HEK293 (cell line): ENCODE measurements at regions not wholly inside any gene's neighbourhood (a gene's known extent, or its start where the extent isn't known, plus 50 kb on each side); places are given as distances from the start of the nearest gene placed in this dataset.

Experiments used
- CTCF ChIA-PET: fragments of 350-600 bp; formaldehyde crosslinking; extraction: SDS; loops from one replicate; lab custom pipeline; 2021; ENCODE audit warnings: antibody characterized with exemption; lab: Yijun Ruan, JAX
- POLR2A ChIA-PET: fragments of 300-600 bp; formaldehyde crosslinking; extraction: SDS; loops from one replicate; lab custom pipeline; 2020; ENCODE audit warnings: antibody characterized with exemption, inconsistent platforms; lab: Yijun Ruan, JAX
- H3K27ac ChIP-seq: fragments of 200-500 bp; sonication (Bioruptor generic); 2 replicates; pipeline ENCODE4 v1.5.1; 2014; ENCODE audit warnings: low read depth, low read length, control low read depth, inconsistent platforms; ENCODE audit errors: extremely low read depth
- H3K36me3 ChIP-seq, 2 experiments: fragments of 200-500 bp in 1 of 2; sonication (Bioruptor generic) in 1 of 2; 1 replicate in 1 of 2; 2 replicates in 1 of 2; pipeline ENCODE4 v1.5.1; 2014 to 2017; ENCODE audit warnings: inconsistent platforms in 2 of 2, low read length in 2 of 2; ENCODE audit not compliant: control insufficient read depth in 2 of 2, insufficient read depth in 1 of 2
- H3K4me1 ChIP-seq: fragments of 200-500 bp; sonication (Bioruptor generic); 2 replicates; pipeline ENCODE4 v1.5.1; 2014; ENCODE audit warnings: mild to moderate bottlenecking, low read length, inconsistent platforms; ENCODE audit not compliant: control insufficient read depth, insufficient read depth
- H3K4me3 ChIP-seq: 2 replicates; pipeline ENCODE4 v1.5.1; 2011; ENCODE audit warnings: low read depth, mild to moderate bottlenecking, control low read depth, low read length, moderate library complexity
- H3K9me3 ChIP-seq: fragments of 200-500 bp; sonication (Bioruptor generic); 2 replicates; pipeline ENCODE4 v1.5.1; 2014; ENCODE audit warnings: low read depth, low read length, inconsistent platforms; ENCODE audit not compliant: control insufficient read depth, insufficient read depth
- GFI1B ChIP-seq: fragments of 450-650 bp; formaldehyde crosslinking; IDR thresholded peaks from 2 replicates; pipeline ENCODE4 v1.5.1; 2016; ENCODE audit warnings: missing biosample characterization, missing genetic modification characterization
- ZFHX2 ChIP-seq: fragments of 450-650 bp; formaldehyde crosslinking; conservative IDR thresholded peaks from 2 replicates; pipeline ENCODE4 v1.5.1; 2016; ENCODE audit warnings: missing biosample characterization, missing genetic modification characterization
- ZNF133 ChIP-seq: fragments of 450-650 bp; formaldehyde crosslinking; IDR thresholded peaks from 2 replicates; pipeline ENCODE4 v1.5.1; 2016; ENCODE audit warnings: missing biosample characterization, missing genetic modification characterization
- ZNF184 ChIP-seq: fragments of 450-650 bp; IDR thresholded peaks from 2 replicates; pipeline ENCODE4 v1.5.1; 2018; ENCODE audit warnings: missing biosample characterization, mild to moderate bottlenecking, missing genetic modification characterization
- ZNF202 ChIP-seq: fragments of 450-650 bp; formaldehyde crosslinking; IDR thresholded peaks from 2 replicates; pipeline ENCODE4 v1.5.1; 2016; ENCODE audit warnings: missing biosample characterization, missing genetic modification characterization, borderline replicate concordance
- ZNF239 ChIP-seq: fragments of 450-650 bp; formaldehyde crosslinking; IDR thresholded peaks from 2 replicates; pipeline ENCODE4 v1.5.1; 2016; ENCODE audit warnings: missing biosample characterization, missing genetic modification characterization
- ZNF292 ChIP-seq: fragments of 450-650 bp; formaldehyde crosslinking; IDR thresholded peaks from 2 replicates; pipeline ENCODE4 v1.5.1; 2016; ENCODE audit warnings: low read depth, missing biosample characterization, missing genetic modification characterization, borderline replicate concordance
- ZNF404 ChIP-seq: fragments of 450-650 bp; formaldehyde crosslinking; IDR thresholded peaks from 2 replicates; pipeline ENCODE4 v1.5.1; 2017; ENCODE audit warnings: missing biosample characterization, missing genetic modification characterization
- ZNF48 ChIP-seq: fragments of 450-650 bp; formaldehyde crosslinking; IDR thresholded peaks from 2 replicates; pipeline ENCODE4 v1.5.1; 2016; ENCODE audit warnings: missing biosample characterization, missing genetic modification characterization
- ZNF514 ChIP-seq: fragments of 450-650 bp; formaldehyde crosslinking; IDR thresholded peaks from 2 replicates; pipeline ENCODE4 v1.5.1; 2016; ENCODE audit warnings: missing biosample characterization, missing genetic modification characterization
- ZNF560 ChIP-seq: fragments of 450-650 bp; formaldehyde crosslinking; IDR thresholded peaks from 2 replicates; pipeline ENCODE4 v1.5.1; 2017; ENCODE audit warnings: missing biosample characterization, missing genetic modification characterization, borderline replicate concordance
- ZNF707 ChIP-seq: fragments of 450-650 bp; formaldehyde crosslinking; IDR thresholded peaks from 2 replicates; pipeline ENCODE4 v1.5.1; 2016; ENCODE audit warnings: missing biosample characterization, missing genetic modification characterization
- ZNF777 ChIP-seq: fragments of 450-650 bp; formaldehyde crosslinking; IDR thresholded peaks from 2 replicates; pipeline ENCODE4 v1.5.1; 2017; ENCODE audit warnings: missing biosample characterization, missing genetic modification characterization, borderline replicate concordance
- TF ChIP-seq, protein P1 (sequence below): fragments of 450-650 bp; formaldehyde crosslinking; IDR thresholded peaks from 2 replicates; pipeline ENCODE4 v1.5.1; 2016; ENCODE audit warnings: missing biosample characterization, missing genetic modification characterization, borderline replicate concordance
- TF ChIP-seq, protein P2 (sequence below): fragments of 450-650 bp; formaldehyde crosslinking; IDR thresholded peaks from 2 replicates; pipeline ENCODE4 v1.5.1; 2016; ENCODE audit warnings: missing biosample characterization, missing genetic modification characterization, borderline replicate concordance
- TF ChIP-seq, protein P3 (sequence below): fragments of 450-650 bp; formaldehyde crosslinking; IDR thresholded peaks from 2 replicates; pipeline ENCODE4 v1.5.1; 2016; ENCODE audit warnings: missing biosample characterization, missing genetic modification characterization, low read depth
- TF ChIP-seq, protein P4 (sequence below): fragments of 450-650 bp; formaldehyde crosslinking; IDR thresholded peaks from 2 replicates; pipeline ENCODE4 v1.5.1; 2016; ENCODE audit warnings: missing biosample characterization, missing genetic modification characterization
- TF ChIP-seq, protein P5 (sequence below): fragments of 450-650 bp; formaldehyde crosslinking; IDR thresholded peaks from 2 replicates; pipeline ENCODE4 v1.5.1; 2016; ENCODE audit warnings: missing biosample characterization, missing genetic modification characterization
- TF ChIP-seq, protein P6 (sequence below): fragments of 450-650 bp; IDR thresholded peaks from 2 replicates; pipeline ENCODE4 v1.5.1; 2018; ENCODE audit warnings: missing biosample characterization, mild to moderate bottlenecking, missing genetic modification characterization

DNA sequence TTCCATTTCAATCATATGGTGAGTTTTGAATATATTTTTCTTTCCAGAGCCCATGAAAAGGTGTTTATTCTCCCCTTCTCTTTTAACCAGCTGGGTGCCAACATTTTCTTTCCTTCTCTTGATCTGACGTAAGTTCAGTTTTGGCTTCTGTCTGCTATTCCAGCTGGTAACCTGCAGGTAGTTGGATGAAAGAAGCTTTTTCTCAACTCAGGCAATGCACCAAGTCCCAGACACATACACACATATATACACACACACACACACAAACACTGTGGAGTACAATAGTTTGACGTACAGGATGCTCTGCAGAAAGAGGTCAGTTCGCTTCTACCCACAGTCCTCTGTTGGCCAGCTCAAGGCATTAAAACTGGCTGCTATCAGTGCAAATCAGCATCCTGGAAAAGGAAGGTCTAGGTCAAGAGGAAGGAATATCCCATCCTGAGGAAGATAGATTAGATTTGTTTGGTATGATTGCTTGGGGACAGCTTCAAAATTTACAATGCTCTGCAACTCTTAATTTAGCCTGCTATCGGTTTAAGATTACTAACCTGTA, 214.3 kb upstream of the SEMA6A start:
- no peak overlapping the region for H3K4me3 ChIP-seq
- H3K9me3 ChIP-seq = no peaks in the 10 kb centered on the region
- no peaks in the 10 kb centered on the region for H3K36me3 ChIP-seq
- TF ChIP-seq ZNF133 (tag by site-specific recombination) (no peak), ZNF707 (tag by site-specific recombination) (no peak), ZNF777 (tag by site-specific recombination) (no peak), ZNF404 (tag by site-specific recombination) (no peak), GFI1B (tag by site-specific recombination) (no peak), ZFHX2 (tag by site-specific recombination) (no peak), ZNF239 (tag by site-specific recombination) (no peak), ZNF514 (tag by site-specific recombination) (no peak), ZNF292 (tag by site-specific recombination) (no peak)
- TF ChIP-seq, protein P1, sequence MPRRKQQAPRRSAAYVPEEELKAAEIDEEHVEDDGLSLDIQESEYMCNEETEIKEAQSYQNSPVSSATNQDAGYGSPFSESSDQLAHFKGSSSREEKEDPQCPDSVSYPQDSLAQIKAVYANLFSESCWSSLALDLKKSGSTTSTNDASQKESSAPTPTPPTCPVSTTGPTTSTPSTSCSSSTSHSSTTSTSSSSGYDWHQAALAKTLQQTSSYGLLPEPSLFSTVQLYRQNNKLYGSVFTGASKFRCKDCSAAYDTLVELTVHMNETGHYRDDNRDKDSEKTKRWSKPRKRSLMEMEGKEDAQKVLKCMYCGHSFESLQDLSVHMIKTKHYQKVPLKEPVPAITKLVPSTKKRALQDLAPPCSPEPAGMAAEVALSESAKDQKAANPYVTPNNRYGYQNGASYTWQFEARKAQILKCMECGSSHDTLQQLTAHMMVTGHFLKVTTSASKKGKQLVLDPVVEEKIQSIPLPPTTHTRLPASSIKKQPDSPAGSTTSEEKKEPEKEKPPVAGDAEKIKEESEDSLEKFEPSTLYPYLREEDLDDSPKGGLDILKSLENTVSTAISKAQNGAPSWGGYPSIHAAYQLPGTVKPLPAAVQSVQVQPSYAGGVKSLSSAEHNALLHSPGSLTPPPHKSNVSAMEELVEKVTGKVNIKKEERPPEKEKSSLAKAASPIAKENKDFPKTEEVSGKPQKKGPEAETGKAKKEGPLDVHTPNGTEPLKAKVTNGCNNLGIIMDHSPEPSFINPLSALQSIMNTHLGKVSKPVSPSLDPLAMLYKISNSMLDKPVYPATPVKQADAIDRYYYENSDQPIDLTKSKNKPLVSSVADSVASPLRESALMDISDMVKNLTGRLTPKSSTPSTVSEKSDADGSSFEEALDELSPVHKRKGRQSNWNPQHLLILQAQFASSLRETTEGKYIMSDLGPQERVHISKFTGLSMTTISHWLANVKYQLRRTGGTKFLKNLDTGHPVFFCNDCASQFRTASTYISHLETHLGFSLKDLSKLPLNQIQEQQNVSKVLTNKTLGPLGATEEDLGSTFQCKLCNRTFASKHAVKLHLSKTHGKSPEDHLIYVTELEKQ (tag by site-specific recombination) = no peak
- TF ChIP-seq, protein P2, sequence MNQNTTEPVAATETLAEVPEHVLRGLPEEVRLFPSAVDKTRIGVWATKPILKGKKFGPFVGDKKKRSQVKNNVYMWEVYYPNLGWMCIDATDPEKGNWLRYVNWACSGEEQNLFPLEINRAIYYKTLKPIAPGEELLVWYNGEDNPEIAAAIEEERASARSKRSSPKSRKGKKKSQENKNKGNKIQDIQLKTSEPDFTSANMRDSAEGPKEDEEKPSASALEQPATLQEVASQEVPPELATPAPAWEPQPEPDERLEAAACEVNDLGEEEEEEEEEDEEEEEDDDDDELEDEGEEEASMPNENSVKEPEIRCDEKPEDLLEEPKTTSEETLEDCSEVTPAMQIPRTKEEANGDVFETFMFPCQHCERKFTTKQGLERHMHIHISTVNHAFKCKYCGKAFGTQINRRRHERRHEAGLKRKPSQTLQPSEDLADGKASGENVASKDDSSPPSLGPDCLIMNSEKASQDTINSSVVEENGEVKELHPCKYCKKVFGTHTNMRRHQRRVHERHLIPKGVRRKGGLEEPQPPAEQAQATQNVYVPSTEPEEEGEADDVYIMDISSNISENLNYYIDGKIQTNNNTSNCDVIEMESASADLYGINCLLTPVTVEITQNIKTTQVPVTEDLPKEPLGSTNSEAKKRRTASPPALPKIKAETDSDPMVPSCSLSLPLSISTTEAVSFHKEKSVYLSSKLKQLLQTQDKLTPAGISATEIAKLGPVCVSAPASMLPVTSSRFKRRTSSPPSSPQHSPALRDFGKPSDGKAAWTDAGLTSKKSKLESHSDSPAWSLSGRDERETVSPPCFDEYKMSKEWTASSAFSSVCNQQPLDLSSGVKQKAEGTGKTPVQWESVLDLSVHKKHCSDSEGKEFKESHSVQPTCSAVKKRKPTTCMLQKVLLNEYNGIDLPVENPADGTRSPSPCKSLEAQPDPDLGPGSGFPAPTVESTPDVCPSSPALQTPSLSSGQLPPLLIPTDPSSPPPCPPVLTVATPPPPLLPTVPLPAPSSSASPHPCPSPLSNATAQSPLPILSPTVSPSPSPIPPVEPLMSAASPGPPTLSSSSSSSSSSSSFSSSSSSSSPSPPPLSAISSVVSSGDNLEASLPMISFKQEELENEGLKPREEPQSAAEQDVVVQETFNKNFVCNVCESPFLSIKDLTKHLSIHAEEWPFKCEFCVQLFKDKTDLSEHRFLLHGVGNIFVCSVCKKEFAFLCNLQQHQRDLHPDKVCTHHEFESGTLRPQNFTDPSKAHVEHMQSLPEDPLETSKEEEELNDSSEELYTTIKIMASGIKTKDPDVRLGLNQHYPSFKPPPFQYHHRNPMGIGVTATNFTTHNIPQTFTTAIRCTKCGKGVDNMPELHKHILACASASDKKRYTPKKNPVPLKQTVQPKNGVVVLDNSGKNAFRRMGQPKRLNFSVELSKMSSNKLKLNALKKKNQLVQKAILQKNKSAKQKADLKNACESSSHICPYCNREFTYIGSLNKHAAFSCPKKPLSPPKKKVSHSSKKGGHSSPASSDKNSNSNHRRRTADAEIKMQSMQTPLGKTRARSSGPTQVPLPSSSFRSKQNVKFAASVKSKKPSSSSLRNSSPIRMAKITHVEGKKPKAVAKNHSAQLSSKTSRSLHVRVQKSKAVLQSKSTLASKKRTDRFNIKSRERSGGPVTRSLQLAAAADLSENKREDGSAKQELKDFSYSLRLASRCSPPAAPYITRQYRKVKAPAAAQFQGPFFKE (tag by site-specific recombination) = no peak
- TF ChIP-seq, protein P3, sequence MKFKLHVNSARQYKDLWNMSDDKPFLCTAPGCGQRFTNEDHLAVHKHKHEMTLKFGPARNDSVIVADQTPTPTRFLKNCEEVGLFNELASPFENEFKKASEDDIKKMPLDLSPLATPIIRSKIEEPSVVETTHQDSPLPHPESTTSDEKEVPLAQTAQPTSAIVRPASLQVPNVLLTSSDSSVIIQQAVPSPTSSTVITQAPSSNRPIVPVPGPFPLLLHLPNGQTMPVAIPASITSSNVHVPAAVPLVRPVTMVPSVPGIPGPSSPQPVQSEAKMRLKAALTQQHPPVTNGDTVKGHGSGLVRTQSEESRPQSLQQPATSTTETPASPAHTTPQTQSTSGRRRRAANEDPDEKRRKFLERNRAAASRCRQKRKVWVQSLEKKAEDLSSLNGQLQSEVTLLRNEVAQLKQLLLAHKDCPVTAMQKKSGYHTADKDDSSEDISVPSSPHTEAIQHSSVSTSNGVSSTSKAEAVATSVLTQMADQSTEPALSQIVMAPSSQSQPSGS (tag by site-specific recombination) = no peak
- ChIA-PET CTCF (interaction anchor here (0.6 kb wide), 1 partner anchor 602 kb away, joined by 3 read pairs; no protein-coding TSS in a partner anchor), POLR2A (no interaction called here)
- H3K27ac ChIP-seq = no peak overlapping the region
- no peaks in the 10 kb centered on the region for H3K4me1 ChIP-seq

DNA sequence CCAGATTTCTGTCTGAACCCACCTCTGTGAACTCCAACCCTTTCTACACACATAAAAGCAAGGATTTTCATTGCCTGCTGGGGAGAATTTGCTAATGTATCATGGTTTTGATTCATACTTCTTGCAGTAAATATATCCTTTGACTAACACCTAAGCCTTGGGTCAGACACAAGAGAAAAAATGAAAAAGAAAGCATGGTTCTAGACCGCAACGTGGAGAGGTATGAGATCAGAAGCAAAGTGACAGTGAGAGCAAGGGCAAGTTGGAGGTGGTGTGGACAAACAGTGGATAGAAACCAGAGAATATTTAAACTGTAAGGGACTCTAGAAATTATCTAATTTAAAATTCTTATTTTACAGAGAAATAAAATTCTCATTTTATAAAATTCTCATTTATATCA, 212.9 kb upstream of the SEMA6A start:
- H3K4me1 ChIP-seq = no peaks in the 10 kb centered on the region
- no peaks in the 10 kb centered on the region for H3K36me3 ChIP-seq
- ChIA-PET POLR2A (no interaction called here), CTCF (no interaction called here)
- no peak overlapping the region for H3K4me3 ChIP-seq
- no peak overlapping the region for H3K27ac ChIP-seq
- no peaks in the 10 kb centered on the region for H3K9me3 ChIP-seq
- TF ChIP-seq ZNF48 (tag by site-specific recombination) = no peak
- no peak for TF ChIP-seq ZNF202 (tag by site-specific recombination)
- TF ChIP-seq ZNF184 (tag by site-specific recombination) = no peak
- TF ChIP-seq, protein P4, sequence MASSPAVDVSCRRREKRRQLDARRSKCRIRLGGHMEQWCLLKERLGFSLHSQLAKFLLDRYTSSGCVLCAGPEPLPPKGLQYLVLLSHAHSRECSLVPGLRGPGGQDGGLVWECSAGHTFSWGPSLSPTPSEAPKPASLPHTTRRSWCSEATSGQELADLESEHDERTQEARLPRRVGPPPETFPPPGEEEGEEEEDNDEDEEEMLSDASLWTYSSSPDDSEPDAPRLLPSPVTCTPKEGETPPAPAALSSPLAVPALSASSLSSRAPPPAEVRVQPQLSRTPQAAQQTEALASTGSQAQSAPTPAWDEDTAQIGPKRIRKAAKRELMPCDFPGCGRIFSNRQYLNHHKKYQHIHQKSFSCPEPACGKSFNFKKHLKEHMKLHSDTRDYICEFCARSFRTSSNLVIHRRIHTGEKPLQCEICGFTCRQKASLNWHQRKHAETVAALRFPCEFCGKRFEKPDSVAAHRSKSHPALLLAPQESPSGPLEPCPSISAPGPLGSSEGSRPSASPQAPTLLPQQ (tag by site-specific recombination) = no peak
- no peak for TF ChIP-seq ZNF560 (tag by site-specific recombination)
- TF ChIP-seq, protein P5, sequence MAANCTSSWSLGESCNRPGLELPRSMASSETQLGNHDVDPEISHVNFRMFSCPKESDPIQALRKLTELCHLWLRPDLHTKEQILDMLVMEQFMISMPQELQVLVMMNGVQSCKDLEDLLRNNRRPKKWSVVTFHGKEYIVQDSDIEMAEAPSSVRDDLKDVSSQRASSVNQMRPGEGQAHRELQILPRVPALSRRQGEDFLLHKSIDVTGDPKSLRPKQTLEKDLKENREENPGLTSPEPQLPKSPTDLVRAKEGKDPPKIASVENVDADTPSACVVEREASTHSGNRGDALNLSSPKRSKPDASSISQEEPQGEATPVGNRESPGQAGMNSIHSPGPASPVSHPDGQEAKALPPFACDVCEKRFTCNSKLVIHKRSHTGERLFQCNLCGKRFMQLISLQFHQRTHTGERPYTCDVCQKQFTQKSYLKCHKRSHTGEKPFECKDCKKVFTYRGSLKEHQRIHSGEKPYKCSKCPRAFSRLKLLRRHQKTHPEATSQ (tag by site-specific recombination) = no peak
- TF ChIP-seq, protein P6, sequence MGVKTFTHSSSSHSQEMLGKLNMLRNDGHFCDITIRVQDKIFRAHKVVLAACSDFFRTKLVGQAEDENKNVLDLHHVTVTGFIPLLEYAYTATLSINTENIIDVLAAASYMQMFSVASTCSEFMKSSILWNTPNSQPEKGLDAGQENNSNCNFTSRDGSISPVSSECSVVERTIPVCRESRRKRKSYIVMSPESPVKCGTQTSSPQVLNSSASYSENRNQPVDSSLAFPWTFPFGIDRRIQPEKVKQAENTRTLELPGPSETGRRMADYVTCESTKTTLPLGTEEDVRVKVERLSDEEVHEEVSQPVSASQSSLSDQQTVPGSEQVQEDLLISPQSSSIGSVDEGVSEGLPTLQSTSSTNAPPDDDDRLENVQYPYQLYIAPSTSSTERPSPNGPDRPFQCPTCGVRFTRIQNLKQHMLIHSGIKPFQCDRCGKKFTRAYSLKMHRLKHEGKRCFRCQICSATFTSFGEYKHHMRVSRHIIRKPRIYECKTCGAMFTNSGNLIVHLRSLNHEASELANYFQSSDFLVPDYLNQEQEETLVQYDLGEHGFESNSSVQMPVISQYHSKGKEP (tag by site-specific recombination) = no peak
